K562 (cell line): ENCODE measurements at regions not wholly inside any gene's neighbourhood (a gene's known extent, or its start where the extent isn't known, plus 50 kb on each side); places are given as distances from the start of the nearest gene placed in this dataset.

ENCODE experiments used
- ATAC-seq: fragments of 200-7000 bp; cut with Tn5 transposase; 3 replicates; pipeline ENCODE4 v1.9.1; 2020; ENCODE audit warnings: moderate library complexity
- BruUV-seq: library from RNA; stranded (reverse); fragments of 400-500 nt; replicated peaks from 2 replicates; lab custom pipeline; 2021; lab: Mats Ljungman, UMichigan
- CTCF ChIA-PET: fragments of 300-600 bp; formaldehyde crosslinking; extraction: SDS; loops from one replicate; lab custom pipeline; 2021; ENCODE audit warnings: low intra/inter-chr PET ratio; lab: Yijun Ruan, JAX
- POLR2A ChIA-PET: fragments of 300-600, 350-650 bp; sonication (Branson Sonifier 250); formaldehyde crosslinking; extraction: SDS; loops from one replicate; lab custom pipeline; 2021; ENCODE audit warnings: antibody characterized with exemption, inconsistent platforms; lab: Yijun Ruan, JAX
- DNase-seq, 4 experiments: peaks; one replicate each; pipeline versions ENCODE4 v3.0.0 to v3.0.0-alpha.2; 2011 to 2018; ENCODE audit warnings: low spot score in 3 of 4, mixed read lengths in 3 of 4; ENCODE audit errors: extremely low read depth in 1 of 4
- FAIRE-seq: peaks from 2 replicates; lab custom pipeline; 2011; peaks lifted over from hg19 to GRCh38; lab: Jason Lieb, UNC
- H2AFZ ChIP-seq: 2 replicates; pipeline ENCODE4 v1.6.0; 2011; ENCODE audit warnings: low read depth, low read length, control low read depth, inconsistent platforms
- H3K27ac ChIP-seq: fragments of 200-600 bp; 3 replicates; pipeline ENCODE4 v1.8.0; 2011; ENCODE audit warnings: low read depth, mild to moderate bottlenecking, control low read depth, inconsistent platforms, low read length, moderate library complexity, mixed read lengths; ENCODE audit errors: extremely low read depth
- H3K27me3 ChIP-seq, 2 experiments: fragments of 300-600 bp in 1 of 2; 2 replicates in 1 of 2; 3 replicates in 1 of 2; pipeline versions ENCODE4 v1.6.0 to v1.8.0; 2011; ENCODE audit warnings: inconsistent platforms in 2 of 2, low read length in 2 of 2, mild to moderate bottlenecking in 1 of 2, mixed read lengths in 1 of 2, moderate library complexity in 1 of 2; ENCODE audit not compliant: control insufficient read depth in 2 of 2, insufficient read depth in 2 of 2
- H3K36me3 ChIP-seq: fragments of 300-600 bp; 3 replicates; pipeline ENCODE4 v1.8.0; 2011; ENCODE audit warnings: mild to moderate bottlenecking, low read length, inconsistent platforms; ENCODE audit not compliant: control insufficient read depth, insufficient read depth
- H3K4me1 ChIP-seq, 2 experiments: fragments of 200-600 bp in 1 of 2; replicated peaks in 1 of 2; 2 replicates in 1 of 2; 3 replicates in 1 of 2; pipeline versions ENCODE4 v1.5.1 to v1.8.0; 2011; ENCODE audit warnings: inconsistent platforms in 2 of 2, low read length in 2 of 2, mild to moderate bottlenecking in 1 of 2, mixed read lengths in 1 of 2, moderate library complexity in 1 of 2; ENCODE audit not compliant: control insufficient read depth in 2 of 2, insufficient read depth in 2 of 2
- H3K4me2 ChIP-seq: 2 replicates; pipeline ENCODE4 v1.6.1; 2011; ENCODE audit warnings: low read length, control low read depth, inconsistent platforms, mixed read lengths; ENCODE audit not compliant: insufficient read depth
- H3K4me3 ChIP-seq: fragments of 200-600 bp; sonication (generic), shearing (Covaris generic); 2 replicates; pipeline ENCODE4 v1.5.1; 2016; ENCODE audit warnings: control low read depth, inconsistent platforms
- H3K79me2 ChIP-seq: fragments of 200-600 bp; 3 replicates; pipeline ENCODE4 v1.8.0; 2011; ENCODE audit warnings: low read length, inconsistent platforms; ENCODE audit not compliant: control insufficient read depth, insufficient read depth
- H3K9ac ChIP-seq, 2 experiments: 2 replicates each; pipeline versions ENCODE4 v1.6.0 to v1.6.1; 2011; ENCODE audit warnings: low read depth in 2 of 2, low read length in 2 of 2, control low read depth in 1 of 2, inconsistent platforms in 1 of 2, mild to moderate bottlenecking in 1 of 2, mixed read lengths in 1 of 2; ENCODE audit not compliant: insufficient read depth in 1 of 2
- H3K9me1 ChIP-seq: one replicate; pipeline ENCODE4 v1.6.0; 2011; ENCODE audit warnings: inconsistent platforms, mild to moderate bottlenecking, low read length, moderate library complexity; ENCODE audit not compliant: control insufficient read depth, insufficient read depth
- H3K9me3 ChIP-seq: replicated peaks from 2 replicates; pipeline ENCODE4 v1.5.1; 2011; ENCODE audit warnings: low read depth, low read length, inconsistent platforms; ENCODE audit not compliant: control insufficient read depth, insufficient read depth
- H4K20me1 ChIP-seq: replicated peaks from 2 replicates; pipeline ENCODE4 v1.6.1; 2011; ENCODE audit warnings: low read length, inconsistent platforms, mixed read lengths; ENCODE audit not compliant: control insufficient read depth, insufficient read depth
- E2F6 ChIP-seq, 2 experiments: IDR thresholded peaks; 2 replicates each; pipeline ENCODE4 v1.6.1; 2011; ENCODE audit warnings: borderline replicate concordance in 1 of 2, control low read depth in 1 of 2, low read depth in 1 of 2, low read length in 1 of 2, mild to moderate bottlenecking in 1 of 2, mixed read lengths in 1 of 2, moderate library complexity in 1 of 2; ENCODE audit not compliant: insufficient read depth in 1 of 2, insufficient read length in 1 of 2, poor library complexity in 1 of 2, severe bottlenecking in 1 of 2; ENCODE audit errors: extremely low read depth in 1 of 2
- FOSL1 ChIP-seq: fragments of 200-800 bp; sonication (Bioruptor generic); conservative IDR thresholded peaks from 2 replicates; pipeline ENCODE4 v1.6.1; 2016; ENCODE audit warnings: missing genetic modification characterization, missing compliant biosample characterization
- GTF2A2 ChIP-seq: IDR thresholded peaks from 2 replicates; pipeline ENCODE4 v1.6.1; 2016; ENCODE audit warnings: mild to moderate bottlenecking, missing genetic modification characterization, missing compliant biosample characterization
- POLR2AphosphoS2 ChIP-seq: IDR thresholded peaks from 2 replicates; pipeline ENCODE4 v1.6.1; 2012; ENCODE audit warnings: low read length, improper control_type of control experiment
- RBM22 ChIP-seq: fragments of 200-400 bp; formaldehyde crosslinking; IDR thresholded peaks from 2 replicates; pipeline ENCODE4 v1.6.1; 2018; ENCODE audit warnings: low read length, low read depth; ENCODE audit not compliant: poor library complexity, severe bottlenecking
- ZBTB26 ChIP-seq: fragments of 450-650 bp; formaldehyde crosslinking; IDR thresholded peaks from 2 replicates; pipeline ENCODE4 v1.4.0; 2022; ENCODE audit warnings: missing genetic modification characterization
- ZSCAN29 ChIP-seq: fragments of 450-650 bp; IDR thresholded peaks from 2 replicates; pipeline ENCODE4 v1.6.1; 2017
- WGBS: fragments of 100-300 bp; shearing (Covaris generic); methylation state at CpG from one replicate; pipeline ENCODE4 v1.1.6; 2016; ENCODE audit warnings: low coverage, mixed read lengths; ENCODE audit not compliant: insufficient coverage; ENCODE audit errors: missing lambda C conversion rate; 5-methylcytosine and 5-hydroxymethylcytosine counted together
- in situ Hi-C: fragments of 300-500 bp; cut with MboI; formaldehyde crosslinking; loops from 4 replicates; pipeline ENCODE4 v1.15.0; 2018; ENCODE audit warnings: inconsistent platforms, mixed read lengths
- intact Hi-C: fragments of 100-400 bp; cut with micrococcal nuclease; formaldehyde crosslinking; loops from 2 replicates; pipeline ENCODE4 v1.14.2; 2022

DNA sequence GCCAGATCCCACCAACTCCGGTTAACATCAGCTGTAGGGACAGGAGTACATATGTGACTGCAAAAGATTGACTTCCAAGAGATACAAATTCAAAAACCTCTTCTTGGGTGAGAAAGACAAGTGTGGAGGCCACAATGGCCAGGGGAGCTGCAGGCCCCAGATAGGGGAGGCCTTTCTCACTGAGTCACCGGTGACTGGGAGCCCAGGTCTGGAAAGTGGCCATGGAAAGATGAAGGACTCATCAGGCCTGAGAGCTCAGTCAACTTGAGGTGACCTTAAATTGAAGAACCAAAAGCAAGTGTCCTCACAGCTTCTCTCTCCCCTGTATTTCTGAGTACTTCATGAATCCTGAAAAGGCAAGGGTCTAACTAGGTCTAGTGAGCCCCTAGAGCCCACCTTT lies 90.4 kb upstream of the CLPB start:
- in situ Hi-C loops (no loop called here), intact Hi-C loops (no loop called here)
- no peaks in the 10 kb centered on the region for H3K9me3 ChIP-seq
- peaks cover 0 to 27% of the 10 kb centered on the region in 2 experiments; a peak in 3 of 5 replicates for H3K27me3 ChIP-seq
- H3K9ac ChIP-seq, result no peak overlapping the region
- FAIRE-seq (no peak), DNase-seq (peak in 1 of 4 experiments; percentile 9), ATAC-seq (no peak)
- no peaks in the 10 kb centered on the region for H3K79me2 ChIP-seq
- POLR2A ChIA-PET, result interaction anchor here (0.7 to 1.0 kb wide), 2 partner anchors 30 to 53 kb away, joined by 3 read pairs; no protein-coding TSS in a partner anchor
- CTCF ChIA-PET, result no interaction called here
- H3K4me3 ChIP-seq, result no peak overlapping the region
- no peaks in the 10 kb centered on the region for H3K9me1 ChIP-seq
- H3K4me2 ChIP-seq, result no peak overlapping the region
- BruUV-seq, result no TSS peak
- no peak overlapping the region for H2AFZ ChIP-seq
- no peaks in the 10 kb centered on the region for H3K36me3 ChIP-seq
- TF ChIP-seq E2F6 (IDR thresholded peaks at IDR 0.05; ENCODE audit: borderline replicate concordance in 1 of 2, extremely low read depth in 1 of 2, insufficient read depth in 1 of 2, insufficient read length in 1 of 2, low read depth in 1 of 2, low read length in 1 of 2, poor library complexity in 1 of 2, severe bottlenecking in 1 of 2), result no peak
- no peak for TF ChIP-seq RBM22
- TF ChIP-seq POLR2AphosphoS2, result no peak
- peak; percentile 73 for TF ChIP-seq FOSL1 (tag)
- no peak for TF ChIP-seq ZSCAN29
- TF ChIP-seq ZBTB26 (CRISPR knock-in tag), result no peak
- no peak for TF ChIP-seq GTF2A2
- no peak overlapping the region for H3K27ac ChIP-seq
- no peaks in the 10 kb centered on the region for H4K20me1 ChIP-seq
- no peaks in the 10 kb centered on the region for H3K4me1 ChIP-seq
- WGBS, result 5% methylated on average over 2 of the region's 2 CpGs
